ENCODE measurements at regions not wholly inside any gene's neighbourhood (a gene's known extent, or its start where the extent isn't known, plus 50 kb on each side); places are given as distances from the start of the nearest gene placed in this dataset.

GRCh38 chr16:9546438-9546786, 455.0 kb downstream of the HAPSTR1 start:
- no peak for TF ChIP-seq POLR2AphosphoS5 (IDR thresholded peaks at IDR 0.05; ENCODE audit: low read depth, low read length)
- no peak for TF ChIP-seq TAF1 (IDR thresholded peaks at IDR 0.05; ENCODE audit: borderline replicate concordance, low read depth, low read length)
- TF ChIP-seq POLR2A (IDR thresholded peaks at IDR 0.05; ENCODE audit: low read depth, low read length): no peak

All from GM12892 (cell line).